IPS-15b (cell line): ENCODE measurements at regions not wholly inside any gene's neighbourhood (a gene's known extent, or its start where the extent isn't known, plus 50 kb on each side); places are given as distances from the start of the nearest gene placed in this dataset.

ENCODE experiments used
- H3K27me3 ChIP-seq: one replicate; pipeline ENCODE4 v1.6.1; 2013; ENCODE audit warnings: low read length; ENCODE audit not compliant: control insufficient read depth, insufficient read depth
- H3K36me3 ChIP-seq: one replicate; pipeline ENCODE4 v1.6.1; 2013; ENCODE audit warnings: low read length; ENCODE audit not compliant: control insufficient read depth, insufficient read depth
- H3K4me1 ChIP-seq: one replicate; pipeline ENCODE4 v1.6.1; 2013; ENCODE audit warnings: mild to moderate bottlenecking, low read length; ENCODE audit not compliant: control insufficient read depth, insufficient read depth
- H3K4me3 ChIP-seq: one replicate; pipeline ENCODE4 v1.5.1; 2013; ENCODE audit warnings: low read depth, low read length
- H3K9ac ChIP-seq: one replicate; pipeline ENCODE4 v1.6.1; 2013; ENCODE audit warnings: low read depth, mild to moderate bottlenecking, low read length
- H3K9me3 ChIP-seq: one replicate; pipeline ENCODE4 v1.6.1; 2013; ENCODE audit warnings: mild to moderate bottlenecking, low read length; ENCODE audit not compliant: control insufficient read depth, insufficient read depth

DNA sequence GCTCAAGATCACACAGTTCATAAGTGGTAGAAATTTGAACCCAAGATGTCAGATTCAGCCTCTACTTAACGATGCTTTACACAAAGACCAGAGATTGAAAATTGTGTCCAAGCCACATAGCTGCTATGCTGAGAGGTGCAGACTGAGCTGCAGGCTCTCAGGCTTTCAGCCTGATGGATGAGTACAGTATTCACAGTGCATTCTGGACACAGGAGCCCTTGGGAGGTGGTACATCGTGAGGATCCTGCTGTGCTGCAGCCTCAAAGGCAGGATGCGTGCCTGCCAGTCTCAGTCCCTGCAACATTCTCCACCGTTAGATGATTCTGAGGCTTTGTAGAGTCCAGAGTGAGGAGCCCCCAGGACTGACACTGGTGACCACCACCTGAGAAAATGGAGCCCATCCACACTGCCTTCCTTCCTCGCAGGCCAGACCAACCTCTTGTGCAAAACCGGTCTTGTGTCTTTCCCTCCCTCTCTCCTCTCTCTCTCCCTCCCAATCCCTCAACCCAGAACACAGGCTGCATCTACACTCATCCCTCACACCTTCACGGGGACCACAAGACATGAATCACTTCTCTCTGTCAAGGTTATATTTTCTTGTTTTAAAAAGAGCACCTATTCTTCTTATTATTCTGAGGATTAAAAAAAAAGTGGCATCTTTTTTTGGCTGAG lies 203.4 kb upstream of the ZNF507 start:
- Histone ChIP-seq H3K9me3 (no peaks in the 10 kb centered on the region), H3K4me1 (no peaks in the 10 kb centered on the region), H3K4me3 (no peak overlapping the region), H3K9ac (no peak overlapping the region), H3K36me3 (no peaks in the 10 kb centered on the region), H3K27me3 (no peaks in the 10 kb centered on the region)

DNA sequence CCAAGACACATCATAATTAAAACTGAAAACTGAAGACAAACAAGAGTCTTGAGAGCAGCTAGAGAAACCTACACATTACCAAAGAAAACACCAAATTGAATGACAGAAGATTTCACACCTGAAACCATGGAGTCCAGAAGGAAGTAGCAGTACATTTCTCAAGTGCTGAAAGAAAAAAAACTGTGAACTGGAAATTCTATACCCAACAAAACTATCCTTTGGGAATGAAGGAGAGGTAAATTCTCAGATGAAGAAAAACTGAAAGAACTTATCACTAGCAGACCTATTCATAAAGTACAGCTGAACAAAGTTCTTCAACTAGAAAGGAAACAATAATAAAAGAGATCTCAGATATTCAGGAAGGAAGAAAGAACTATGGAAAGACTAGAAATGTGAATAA lies 198.7 kb upstream of the ZNF507 start:
- H3K4me3 ChIP-seq = no peak overlapping the region
- H3K9ac ChIP-seq = no peak overlapping the region
- H3K36me3 ChIP-seq = no peaks in the 10 kb centered on the region
- H3K27me3 ChIP-seq = no peaks in the 10 kb centered on the region
- no peaks in the 10 kb centered on the region for H3K4me1 ChIP-seq
- no peaks in the 10 kb centered on the region for H3K9me3 ChIP-seq

DNA sequence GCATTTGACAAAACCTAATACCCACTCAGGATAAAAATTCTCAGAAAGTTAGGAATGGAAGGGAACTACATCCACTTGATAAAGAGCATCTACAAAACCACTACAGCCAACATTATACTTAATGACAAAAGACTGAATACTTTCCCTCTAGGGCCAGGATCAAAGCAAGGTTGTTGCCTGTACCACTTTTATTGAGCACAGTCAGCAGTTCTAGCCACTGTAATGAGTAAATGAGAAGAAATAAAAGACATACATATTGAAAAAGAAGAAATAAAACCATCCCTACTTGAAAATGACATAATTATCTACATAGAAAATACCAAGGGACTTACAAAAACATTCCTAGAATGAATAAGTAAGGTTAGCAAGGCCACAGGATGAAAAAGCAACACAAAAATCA lies 194.8 kb upstream of the ZNF507 start:
- Histone ChIP-seq H3K9ac (no peak overlapping the region), H3K27me3 (no peaks in the 10 kb centered on the region), H3K4me1 (no peaks in the 10 kb centered on the region), H3K4me3 (no peak overlapping the region), H3K36me3 (no peaks in the 10 kb centered on the region), H3K9me3 (no peaks in the 10 kb centered on the region)

DNA sequence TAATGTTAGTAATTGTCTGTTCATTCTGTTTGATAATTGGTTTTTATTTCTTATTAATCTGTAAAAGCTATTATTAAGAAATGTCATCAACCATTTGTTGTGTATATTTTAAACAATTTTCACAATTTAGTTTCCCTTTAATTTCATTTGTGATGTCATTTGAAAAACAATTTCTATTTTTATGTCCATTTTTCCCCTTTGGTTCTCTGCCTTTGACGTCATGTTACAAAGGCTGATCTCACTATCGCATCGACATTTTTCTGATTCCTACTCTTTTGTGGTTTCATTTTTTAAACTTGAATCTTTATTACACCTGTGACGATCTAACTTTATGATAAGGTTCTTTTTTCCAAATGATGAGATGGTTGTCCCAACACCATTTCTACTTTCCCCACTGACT lies 191.0 kb upstream of the ZNF507 start:
- no peaks in the 10 kb centered on the region for H3K36me3 ChIP-seq
- H3K27me3 ChIP-seq = no peaks in the 10 kb centered on the region
- no peaks in the 10 kb centered on the region for H3K9me3 ChIP-seq
- H3K9ac ChIP-seq = no peak overlapping the region
- no peak overlapping the region for H3K4me3 ChIP-seq
- no peaks in the 10 kb centered on the region for H3K4me1 ChIP-seq

DNA sequence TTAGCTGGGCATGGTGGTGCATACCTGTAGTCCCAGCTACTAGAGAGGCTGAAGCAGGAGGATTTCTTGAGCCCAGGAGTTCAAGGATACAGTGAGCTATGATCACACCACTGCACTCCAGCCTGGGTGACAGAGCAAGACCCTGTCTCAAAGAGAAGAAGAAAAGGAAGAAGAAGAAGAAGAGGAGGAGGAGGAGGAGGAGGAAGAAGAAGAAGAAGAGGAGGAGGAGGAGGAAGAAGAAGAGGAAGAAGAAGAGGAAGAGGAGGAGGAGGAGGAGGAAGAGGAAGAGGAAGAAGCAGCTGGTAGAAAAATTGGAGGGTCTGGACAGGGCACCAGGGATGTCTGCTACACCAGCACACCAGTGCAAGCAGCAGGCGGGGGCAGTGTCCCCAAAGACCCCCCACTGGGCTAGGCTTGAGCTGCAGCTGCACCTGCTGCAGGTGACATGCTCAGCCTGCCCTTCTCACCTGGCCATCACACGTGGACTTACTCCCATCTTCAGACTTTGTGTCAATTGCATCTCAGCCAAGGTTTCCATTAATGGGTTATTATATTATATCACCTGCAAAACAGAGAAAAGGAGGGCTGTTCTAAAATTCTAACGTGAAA lies 180.9 kb upstream of the ZNF507 start:
- H3K27me3 ChIP-seq = no peaks in the 10 kb centered on the region
- no peak overlapping the region for H3K4me3 ChIP-seq

DNA sequence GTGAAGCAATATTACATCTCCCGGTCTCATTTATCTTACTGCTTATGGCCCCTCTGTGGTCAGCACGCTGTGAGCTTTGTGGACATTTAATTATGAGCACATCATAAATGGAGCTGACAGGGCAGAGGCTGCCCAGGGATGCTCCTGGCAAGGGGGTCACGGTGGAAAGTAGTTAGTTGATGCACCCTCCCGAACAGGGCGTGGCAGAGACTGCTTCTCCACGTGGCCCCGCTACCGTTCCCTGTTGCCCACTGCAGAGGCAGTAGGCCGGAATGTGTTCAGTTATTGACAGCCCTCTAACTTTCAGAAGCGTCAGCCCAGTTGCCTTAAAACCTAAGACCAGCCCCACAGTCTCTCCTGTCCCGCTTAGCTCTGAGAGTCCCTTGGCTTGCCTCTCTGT lies 180.3 kb upstream of the ZNF507 start:
- no peaks in the 10 kb centered on the region for H3K36me3 ChIP-seq
- H3K9me3 ChIP-seq = no peaks in the 10 kb centered on the region
- no peaks in the 10 kb centered on the region for H3K4me1 ChIP-seq
- no peak overlapping the region for H3K4me3 ChIP-seq
- no peaks in the 10 kb centered on the region for H3K27me3 ChIP-seq
- no peak overlapping the region for H3K9ac ChIP-seq

More for the DNA sequence above, 180.9 kb upstream of the ZNF507 start:
- no peak overlapping the region for H3K9ac ChIP-seq
- H3K4me1 ChIP-seq = no peaks in the 10 kb centered on the region
- no peaks in the 10 kb centered on the region for H3K36me3 ChIP-seq
- no peaks in the 10 kb centered on the region for H3K9me3 ChIP-seq

DNA sequence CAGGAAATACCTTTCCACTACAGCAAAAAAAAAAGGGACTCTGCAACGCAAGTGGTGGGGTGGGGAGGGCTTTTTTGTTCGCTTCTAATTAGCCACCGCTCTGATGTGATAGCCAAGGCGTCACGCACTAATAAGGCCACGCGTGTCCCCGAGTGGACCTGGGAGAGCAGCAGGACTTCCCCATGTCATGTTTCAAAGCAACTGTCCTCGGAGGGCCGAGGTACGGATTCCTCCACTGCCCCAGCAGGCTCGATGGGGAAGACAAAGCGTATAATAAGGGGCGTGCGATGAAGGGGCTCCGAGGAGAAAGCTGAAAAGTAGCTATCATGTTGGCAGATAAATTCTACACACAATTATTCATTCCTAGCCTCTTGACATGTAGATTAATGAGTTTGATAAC lies 179.7 kb upstream of the ZNF507 start:
- H3K36me3 ChIP-seq = no peaks in the 10 kb centered on the region
- no peak overlapping the region for H3K4me3 ChIP-seq
- no peaks in the 10 kb centered on the region for H3K27me3 ChIP-seq
- H3K9ac ChIP-seq = no peak overlapping the region
- no peaks in the 10 kb centered on the region for H3K4me1 ChIP-seq
- H3K9me3 ChIP-seq = no peaks in the 10 kb centered on the region

DNA sequence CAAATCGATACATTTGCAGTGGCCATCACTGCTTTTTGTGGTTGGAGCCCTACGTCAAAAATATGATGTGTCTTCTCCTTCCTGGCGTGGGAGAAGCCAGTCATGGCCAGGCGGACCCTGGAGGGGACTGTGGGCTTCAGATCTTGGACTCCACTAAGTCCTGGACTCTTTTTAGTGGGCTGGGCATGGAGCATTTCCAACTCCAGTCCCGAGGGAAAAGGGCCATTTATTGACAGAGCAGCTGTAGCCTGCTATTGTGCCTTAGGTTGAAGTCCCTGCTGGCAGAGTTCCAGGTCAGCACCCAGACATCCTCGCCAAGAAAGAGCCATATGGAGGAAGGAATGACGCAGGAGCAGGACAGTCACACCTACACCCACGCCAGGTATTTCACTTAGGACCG lies 179.2 kb upstream of the ZNF507 start:
- Histone ChIP-seq H3K9ac (no peak overlapping the region), H3K4me1 (no peaks in the 10 kb centered on the region), H3K9me3 (no peaks in the 10 kb centered on the region), H3K4me3 (no peak overlapping the region), H3K36me3 (no peaks in the 10 kb centered on the region), H3K27me3 (no peaks in the 10 kb centered on the region)

DNA sequence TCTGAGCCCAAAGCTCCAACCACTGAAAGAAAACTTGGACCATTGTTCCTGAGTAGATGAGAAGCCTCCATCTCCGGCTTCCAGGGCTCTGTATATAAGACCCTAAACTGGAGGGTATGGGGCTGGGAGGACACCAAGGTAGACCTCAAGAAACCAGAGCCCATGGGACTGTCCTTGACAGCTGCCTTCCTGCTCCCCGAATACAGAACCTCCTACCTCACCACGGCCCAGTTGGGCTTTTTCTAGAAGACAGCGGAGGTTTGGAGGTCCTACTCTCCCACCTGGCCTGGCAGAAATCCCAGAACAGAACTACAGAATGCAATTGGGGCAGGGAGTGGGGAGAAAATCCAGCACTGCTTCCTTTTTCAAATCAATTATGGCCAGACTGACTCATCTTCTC lies 177.3 kb upstream of the ZNF507 start:
- no peak overlapping the region for H3K4me3 ChIP-seq
- no peaks in the 10 kb centered on the region for H3K9me3 ChIP-seq
- H3K4me1 ChIP-seq = no peaks in the 10 kb centered on the region
- no peaks in the 10 kb centered on the region for H3K36me3 ChIP-seq
- H3K9ac ChIP-seq = no peak overlapping the region
- no peaks in the 10 kb centered on the region for H3K27me3 ChIP-seq

DNA sequence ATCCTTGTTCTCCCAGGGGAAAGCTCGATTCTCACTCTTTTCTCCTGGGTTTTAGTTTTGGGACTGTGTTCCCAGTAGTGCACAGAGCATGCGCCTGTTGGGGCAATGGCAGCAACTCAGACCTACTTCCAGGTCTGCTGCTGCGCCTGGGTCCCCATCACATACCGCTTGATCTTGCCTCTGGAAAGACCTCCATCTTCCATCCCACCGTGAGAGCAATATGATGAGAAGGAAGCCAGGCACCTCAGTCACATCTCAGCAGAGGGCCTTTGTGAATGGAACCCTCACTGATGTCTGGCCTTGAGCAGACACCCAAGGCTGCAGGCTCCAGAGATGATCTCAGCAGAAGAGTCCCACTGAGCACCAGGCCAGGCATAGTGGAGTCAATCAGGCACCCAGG lies 176.8 kb upstream of the ZNF507 start:
- no peaks in the 10 kb centered on the region for H3K27me3 ChIP-seq
- no peak overlapping the region for H3K4me3 ChIP-seq
- no peaks in the 10 kb centered on the region for H3K9me3 ChIP-seq
- H3K9ac ChIP-seq = no peak overlapping the region
- H3K4me1 ChIP-seq = no peaks in the 10 kb centered on the region
- H3K36me3 ChIP-seq = no peaks in the 10 kb centered on the region

DNA sequence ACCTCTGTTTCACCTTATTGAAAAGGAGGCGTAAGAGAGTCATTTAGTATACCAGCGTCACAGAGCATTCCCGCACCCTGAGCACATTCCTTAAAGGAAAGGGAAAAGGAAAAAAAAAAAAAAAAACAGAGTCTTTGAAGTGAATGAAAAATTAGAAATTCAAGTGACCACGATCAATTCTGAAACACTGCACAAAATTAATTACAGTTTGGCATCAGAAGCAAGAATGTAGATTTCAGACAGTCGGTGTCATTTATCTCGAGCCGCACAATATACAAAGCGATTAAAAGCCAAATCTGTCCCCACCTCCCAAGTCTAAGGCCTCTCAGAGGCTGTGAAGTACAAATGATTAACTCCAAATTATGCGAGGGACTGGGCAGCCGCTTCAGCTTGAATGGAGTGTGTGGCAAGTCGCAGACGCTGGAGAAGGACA lies 173.7 kb upstream of the ZNF507 start:
- no peak overlapping the region for H3K4me3 ChIP-seq
- no peaks in the 10 kb centered on the region for H3K27me3 ChIP-seq
- H3K9ac ChIP-seq = no peak overlapping the region
- no peaks in the 10 kb centered on the region for H3K36me3 ChIP-seq
- H3K4me1 ChIP-seq = no peaks in the 10 kb centered on the region
- no peaks in the 10 kb centered on the region for H3K9me3 ChIP-seq

DNA sequence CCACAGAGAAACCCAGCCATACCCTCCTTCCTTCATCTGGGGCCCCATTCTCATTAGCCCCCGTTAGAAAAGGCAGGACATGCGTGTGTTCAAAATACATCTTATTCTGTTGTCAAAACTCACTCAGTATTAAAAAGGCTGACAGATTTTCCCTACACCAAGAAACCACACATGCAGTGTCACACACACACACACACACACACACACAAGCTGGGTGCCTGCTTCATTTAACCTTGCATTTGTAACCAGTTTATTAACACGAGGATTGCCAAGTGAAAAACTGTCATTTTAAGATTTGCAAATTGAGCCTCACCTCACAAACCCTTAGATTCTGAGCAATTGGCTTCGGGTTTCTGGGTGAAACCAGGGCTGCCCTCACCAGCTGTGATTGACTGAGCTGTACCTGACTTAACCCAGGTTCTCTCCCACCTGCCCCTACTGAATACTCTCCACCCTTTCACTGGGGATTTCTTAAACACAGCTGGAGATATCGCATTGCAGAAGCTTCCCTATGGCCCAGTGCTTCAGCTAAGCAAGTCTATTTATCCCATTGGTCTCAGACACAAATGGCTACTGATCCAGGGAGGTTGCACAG lies 172.7 kb upstream of the ZNF507 start:
- H3K27me3 ChIP-seq = no peaks in the 10 kb centered on the region
- H3K9me3 ChIP-seq = no peaks in the 10 kb centered on the region
- no peak overlapping the region for H3K4me3 ChIP-seq
- H3K4me1 ChIP-seq = no peaks in the 10 kb centered on the region
- no peak overlapping the region for H3K9ac ChIP-seq
- no peaks in the 10 kb centered on the region for H3K36me3 ChIP-seq
